HG03064 (cell line): ENCODE measurements at regions not wholly inside any gene's neighbourhood (a gene's known extent, or its start where the extent isn't known, plus 50 kb on each side); places are given as distances from the start of the nearest gene placed in this dataset.
"Not testable (repeated sequence)": the region's sequence is repeated elsewhere in the genome, so short reads cannot be mapped to it uniquely, and the experiment has no call there.

ENCODE experiments used
- ATAC-seq: cut with Tn5 transposase; IDR thresholded peaks from one replicate; pipeline ENCODE4 v1.9.1; 2021; ENCODE audit warnings: low read depth; ENCODE audit not compliant: unreplicated experiment

DNA sequence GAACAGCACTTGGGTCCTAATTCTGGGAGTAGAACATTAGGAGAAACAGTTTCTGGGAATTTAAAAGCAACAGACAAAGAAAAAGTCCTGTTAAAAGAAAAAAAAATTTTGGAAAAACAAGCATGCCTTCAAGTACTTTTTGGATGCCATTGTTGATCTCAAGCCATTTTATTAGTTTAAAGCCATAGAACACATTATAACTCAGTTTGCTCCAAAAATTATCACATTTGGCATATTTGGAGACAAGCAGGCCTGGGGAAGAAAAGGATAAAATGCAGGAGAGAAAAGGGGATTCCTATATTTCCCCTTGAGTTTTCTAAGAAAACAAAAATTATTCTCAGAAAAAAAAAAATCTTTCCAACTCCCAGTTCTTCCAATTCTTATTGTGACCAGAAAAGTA lies 146.8 kb downstream of the TENT5C start:
- ATAC-seq = no peak

DNA sequence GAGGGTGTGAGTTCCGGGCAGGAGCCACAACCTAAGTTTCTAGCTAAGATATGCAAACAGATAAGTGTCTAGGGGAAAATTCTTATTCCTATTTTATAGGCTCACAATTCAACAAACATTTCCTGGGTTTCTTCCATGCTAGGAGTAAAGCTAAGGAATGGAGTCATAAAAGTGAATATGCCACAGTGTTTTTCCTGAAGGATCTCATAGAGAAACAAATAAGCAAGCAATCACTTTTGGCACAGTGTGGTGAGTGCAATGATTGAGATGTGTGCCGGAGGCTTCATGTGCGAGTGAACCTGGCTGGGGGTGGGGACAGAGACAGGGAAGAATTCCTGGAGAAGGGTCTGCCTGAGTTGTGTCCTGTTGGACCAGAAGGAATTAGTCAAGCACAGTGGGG lies 147.4 kb downstream of the TENT5C start:
- ATAC-seq = no peak

DNA sequence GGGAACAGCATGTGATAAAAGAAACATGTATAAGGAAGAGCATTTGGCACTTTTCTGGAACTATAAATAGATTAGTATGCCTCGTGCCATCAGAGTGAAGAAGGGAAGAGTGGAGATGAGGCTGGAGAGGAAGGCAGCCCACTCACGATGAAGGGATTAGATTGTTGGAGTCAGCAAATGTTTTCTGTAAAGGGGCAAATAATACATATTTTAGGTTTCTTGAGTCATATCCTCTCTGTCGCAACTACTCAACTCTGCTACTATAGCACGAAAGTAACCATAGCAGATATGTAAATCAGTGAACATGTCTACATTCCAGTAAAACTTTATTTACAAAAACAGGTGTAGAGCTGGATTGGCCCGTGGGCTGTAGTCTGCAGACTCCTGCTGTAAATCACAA lies 147.8 kb downstream of the TENT5C start:
- no peak for ATAC-seq

DNA sequence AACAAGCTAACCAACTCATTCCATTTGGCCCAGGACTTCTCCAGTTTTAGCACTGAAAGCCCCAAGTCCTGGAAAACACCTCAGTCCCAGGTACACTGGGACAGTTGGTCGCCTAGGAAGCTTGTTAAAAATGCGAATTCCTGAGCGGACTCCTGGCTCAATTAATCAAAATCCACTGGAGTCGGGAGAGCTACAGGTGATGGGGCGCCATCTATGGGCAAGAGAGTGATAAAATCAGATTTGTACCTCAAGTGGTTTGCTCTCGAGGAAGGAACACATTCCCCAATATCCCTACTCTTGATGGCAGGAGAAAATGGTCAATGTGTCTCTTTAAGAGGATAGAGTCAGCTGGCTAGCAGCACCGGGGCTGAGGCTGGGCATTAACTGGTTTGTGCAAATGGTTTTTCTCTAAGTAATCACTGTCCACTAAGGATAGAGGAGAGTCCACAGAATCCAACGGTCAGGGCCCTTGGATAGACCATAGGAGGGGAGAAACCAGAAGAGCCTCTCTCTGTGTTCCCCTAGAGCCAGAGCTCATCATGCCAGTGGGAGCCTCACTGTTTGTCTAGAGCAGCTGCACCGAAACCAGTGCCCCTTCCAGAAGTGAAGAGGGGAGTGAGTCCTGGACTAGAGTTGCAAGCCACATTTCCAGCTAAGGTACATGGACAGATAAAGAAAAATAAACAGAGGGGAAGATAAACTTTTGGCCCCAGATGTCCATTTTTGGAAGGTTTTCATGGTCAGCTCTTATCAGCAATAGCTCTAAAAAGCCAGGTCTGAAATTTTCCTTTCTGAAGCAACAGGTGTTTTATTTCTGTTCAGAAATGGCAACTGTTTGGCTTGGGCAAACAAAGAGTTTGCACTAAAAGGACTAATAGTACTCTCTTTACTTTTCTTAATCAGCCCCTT lies 148.5 kb downstream of the TENT5C start:
- ATAC-seq = no peak

DNA sequence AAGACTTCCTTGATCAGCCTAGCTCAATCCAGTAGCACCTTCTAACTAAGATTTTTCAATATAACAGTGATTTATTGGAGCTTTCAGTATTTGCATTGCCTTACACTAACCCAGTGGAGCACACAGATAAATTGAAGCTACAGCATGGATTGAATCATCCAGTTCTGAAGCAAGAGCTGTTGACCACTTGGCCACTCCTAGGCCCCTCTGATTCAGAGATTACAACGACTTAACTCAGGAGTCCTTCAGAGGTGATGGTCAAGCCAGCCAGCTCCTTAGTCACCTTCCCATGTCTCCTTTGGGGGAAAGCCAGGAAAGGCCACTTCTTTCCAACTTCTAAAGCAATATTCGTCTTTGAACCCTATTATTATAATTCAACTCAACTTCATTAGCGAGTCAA lies 151.8 kb downstream of the TENT5C start:
- no peak for ATAC-seq

DNA sequence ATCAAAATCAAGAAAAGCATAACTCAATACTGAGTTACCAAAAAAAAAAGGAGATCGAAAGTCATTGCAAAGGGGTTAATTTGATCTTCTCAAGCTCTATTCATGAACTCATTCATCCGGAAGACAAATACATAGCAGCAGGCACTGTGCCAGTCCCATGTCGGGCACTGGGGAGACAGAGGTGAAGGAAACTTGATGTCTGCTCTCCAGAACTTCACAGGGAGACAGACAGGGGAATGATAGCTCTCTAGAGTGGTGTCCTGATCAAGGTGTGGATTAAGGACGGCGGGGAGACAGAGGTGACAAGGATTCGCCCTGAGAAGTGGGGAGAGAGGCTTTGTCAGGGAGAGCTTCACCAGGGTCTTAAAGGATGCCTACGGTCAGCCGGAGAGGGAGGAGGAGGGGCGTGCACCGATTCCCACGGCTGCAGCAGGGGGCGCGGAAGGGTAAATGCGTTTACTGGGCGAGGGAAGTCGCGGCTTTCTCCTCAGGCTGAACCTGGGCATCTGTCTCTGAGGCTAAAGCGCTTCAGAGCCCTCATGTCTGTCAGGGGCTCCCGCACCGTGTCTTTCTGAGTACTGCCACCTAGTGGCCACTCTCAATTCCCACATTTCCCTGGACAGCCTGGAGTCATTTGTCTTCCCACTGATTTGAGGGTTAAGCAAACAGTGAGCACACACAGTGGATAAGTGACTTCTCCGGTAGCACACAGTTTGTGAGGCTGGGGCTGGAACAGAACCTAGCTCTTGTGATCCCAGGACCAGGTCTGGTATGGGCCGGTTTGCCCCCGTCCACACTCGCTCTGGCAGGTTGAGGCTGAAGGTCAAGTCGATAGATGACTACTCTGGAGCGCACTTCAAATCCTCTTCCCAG lies 152.8 kb downstream of the TENT5C start:
- peak; percentile 66 for ATAC-seq

DNA sequence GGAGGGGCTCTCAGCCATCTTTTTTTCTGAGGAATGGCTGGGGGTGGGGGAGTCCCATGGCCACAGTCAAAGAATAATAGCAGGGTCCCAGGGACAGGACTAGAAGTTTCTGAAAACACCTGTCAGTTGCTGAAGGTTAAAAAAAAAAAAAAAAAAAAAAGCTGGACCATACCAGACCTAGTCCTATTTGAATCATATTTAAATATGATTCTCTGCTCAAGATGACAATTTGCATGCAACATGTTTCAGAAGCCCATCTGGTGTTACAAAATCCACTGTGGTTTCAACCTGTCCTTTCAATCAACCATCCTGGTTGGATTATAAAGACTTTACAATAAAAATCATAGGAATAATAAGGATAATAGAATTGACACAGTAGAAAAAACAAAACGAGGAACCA lies 153.7 kb downstream of the TENT5C start:
- no peak for ATAC-seq

DNA sequence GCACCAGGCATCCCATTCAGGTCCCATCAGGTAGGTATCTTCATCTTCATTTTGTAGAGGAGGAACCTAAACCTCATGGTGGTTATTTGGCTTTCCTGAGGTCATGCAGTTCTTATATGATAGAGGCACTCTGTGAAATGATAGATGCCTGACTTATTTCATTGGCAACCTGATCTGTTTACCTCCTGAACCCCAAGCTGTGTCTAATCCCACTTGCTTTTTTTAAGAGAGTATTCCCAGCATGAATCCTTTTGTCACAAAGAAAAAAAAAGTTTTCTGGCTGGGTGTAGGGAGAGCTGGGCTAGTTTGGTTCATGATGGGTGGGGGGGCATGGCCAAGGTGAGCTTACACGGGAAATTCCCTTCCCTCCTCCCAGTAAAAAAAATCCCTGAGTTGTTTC lies 154.2 kb downstream of the TENT5C start:
- no peak for ATAC-seq

DNA sequence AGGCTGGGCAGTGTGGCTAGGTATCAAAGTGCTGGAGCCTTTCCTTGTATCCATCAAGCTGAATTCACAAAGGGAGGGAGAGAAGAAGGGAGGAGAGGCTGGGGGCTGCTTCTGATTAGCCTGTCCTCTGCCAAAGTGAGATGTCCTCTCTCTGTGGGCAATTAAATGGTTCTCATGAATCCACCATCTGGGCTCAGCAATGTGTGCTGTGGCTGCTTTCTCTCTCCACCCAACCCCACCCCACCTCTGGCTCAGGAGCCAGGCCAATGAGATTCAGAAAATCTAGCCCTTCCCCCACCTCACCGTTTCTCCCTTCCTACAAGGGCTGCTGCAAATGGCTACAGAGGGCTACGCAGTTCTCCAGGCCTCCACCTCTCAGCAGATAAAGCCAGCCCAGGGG lies 154.6 kb downstream of the TENT5C start:
- no peak for ATAC-seq

DNA sequence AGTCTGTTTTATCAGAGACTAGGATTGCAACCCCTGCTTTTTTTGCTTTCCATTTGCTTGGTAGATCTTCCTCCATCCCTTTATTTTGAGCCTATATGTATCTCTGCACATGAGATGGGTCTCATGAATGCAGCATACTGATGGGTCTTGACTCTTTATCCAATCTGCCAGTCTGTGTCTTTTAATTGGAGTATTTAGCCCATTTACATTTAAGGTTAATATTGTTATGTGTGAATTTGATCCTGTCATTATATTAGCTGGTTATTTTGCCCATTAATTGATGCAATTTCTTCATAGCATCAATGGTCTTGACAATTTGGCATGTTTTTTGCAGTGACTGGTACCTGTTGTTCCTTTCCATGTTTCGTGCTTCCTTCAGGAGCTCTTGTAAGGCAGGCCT lies 161.7 kb downstream of the GDAP2 start:
- ATAC-seq = not testable (repeated sequence)

DNA sequence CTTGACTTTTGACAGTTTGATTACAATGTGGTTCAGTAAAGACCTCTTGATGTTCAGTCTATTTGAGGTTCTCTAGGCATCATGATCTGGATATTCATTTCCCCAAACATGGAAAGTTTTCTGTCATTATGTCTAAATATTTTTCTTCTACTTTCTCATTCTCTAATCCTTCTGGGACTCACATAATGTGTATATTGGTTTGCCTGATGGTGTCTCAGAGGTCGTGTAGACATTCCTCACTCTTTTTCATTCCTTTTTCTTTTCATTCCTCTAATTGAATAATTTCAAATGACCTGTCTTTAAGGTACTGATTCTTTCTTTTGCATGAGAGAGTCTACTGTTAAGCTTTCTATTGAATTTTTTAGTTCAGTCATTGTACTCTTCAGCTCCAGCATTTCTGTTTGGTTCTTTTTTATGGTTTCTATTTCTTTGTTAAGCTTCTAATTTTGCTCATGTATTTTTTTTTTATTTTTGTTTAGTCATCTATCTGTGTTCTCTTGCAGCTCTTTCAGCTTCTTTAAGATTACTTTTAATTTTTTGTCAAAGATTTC lies 158.4 kb downstream of the GDAP2 start:
- no peak for ATAC-seq

DNA sequence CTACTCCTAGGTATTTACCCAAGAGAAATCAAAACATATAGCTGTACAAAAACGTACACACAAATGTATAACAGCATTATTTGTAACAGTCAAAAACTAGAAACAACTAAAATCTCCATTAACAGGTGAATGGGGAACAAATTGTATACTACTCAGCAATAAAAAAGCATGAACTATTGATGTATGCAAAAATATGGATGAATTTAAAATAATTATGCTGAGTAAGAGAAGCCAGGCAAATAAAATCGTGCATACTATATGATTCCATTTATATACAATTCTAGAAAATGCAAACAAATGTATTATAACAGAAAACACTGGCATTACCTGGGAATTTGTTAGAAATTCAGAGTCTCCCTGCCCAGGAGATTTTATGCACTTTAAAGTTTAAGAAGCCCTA lies 150.1 kb downstream of the GDAP2 start:
- no peak for ATAC-seq

DNA sequence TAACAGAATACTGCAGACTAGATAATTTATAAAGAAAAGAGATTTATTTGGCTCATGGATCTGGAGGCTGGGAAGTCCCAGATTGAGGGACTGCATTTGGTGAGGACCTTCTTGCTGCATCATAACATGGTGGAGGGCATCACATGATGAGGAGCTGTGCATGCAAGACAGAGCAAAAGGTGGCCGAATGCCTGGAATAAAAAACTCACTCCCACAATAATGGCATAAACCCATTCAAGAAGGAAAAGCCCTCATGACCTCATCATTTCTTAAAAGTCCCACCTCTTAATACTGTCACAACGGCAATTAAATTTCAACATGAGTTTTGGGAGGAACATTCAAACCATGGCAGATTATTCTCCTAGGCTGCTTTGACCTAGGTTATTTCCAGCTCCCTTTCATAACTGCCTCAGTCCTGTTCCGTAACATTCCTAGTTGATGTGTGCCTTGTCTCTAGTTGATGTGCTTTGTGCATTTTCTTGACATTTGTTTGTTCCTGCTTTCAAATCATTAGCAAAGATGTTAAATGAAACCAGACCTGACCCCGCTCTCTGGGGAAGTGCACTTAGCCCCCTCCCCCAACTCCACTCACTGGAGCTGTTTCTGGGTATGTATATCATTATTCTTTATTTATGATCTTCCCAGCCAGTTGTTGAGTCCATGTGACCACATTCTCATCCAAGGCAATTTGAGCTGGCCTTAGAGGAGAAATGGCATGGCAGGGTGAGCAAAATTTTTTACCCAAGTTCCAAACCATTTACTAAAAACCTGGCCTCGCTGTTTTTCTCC lies 148.5 kb downstream of the GDAP2 start:
- no peak for ATAC-seq

DNA sequence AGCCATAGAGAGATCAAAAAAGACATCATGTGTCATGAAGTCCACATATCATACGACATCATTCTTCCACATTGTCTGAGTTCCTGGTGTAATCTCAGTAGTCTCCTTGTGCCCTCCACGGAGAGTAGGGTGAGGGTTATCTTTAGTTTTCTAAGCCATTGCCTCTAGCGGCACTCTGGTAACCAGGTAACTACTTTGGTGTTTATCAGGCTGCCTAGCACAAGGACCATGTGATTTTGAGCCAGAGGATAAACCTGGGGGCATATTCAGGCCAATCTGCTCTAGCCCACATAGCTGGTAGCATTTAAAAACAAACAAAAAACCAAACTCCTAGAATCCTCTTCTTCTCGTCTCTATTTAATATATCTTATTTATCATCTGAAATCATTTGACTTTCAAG lies 147.4 kb downstream of the GDAP2 start:
- no peak for ATAC-seq

DNA sequence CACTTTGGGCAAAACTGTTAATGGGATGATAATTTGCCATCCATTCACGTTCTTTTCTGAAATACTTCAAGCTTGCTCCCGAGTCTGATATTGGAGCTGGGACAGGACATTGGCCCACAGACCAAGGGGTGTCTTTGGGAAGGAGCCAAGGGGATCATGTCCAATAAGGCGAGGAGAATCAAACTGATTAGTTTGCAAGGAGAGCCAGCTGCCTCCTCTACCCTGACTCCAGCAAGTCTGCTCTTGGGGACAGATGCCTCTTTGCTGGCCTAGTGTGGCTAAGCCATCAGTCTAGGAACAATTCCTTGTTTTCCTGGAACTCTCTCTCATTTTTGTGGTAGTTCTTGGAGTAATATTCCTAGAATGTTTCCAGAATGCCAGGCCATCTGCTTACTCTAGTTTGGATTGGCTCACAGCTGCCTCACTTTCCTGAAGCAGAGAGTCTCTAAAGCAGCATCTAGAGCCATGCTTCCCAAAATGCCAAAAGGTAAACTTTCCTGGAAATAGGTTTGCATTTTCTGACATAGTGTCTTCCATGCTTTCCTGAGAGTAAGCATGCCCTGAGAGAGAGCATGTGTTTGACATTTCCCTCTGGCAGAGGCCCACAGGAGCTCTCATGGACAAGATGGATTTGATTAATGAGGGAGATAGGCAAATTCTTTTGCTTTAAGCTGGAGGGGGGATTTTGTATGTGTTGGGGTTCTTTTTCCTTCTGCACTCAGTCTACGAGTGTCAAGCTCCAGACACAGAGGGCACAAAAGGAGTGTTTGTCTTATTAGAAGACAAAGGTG lies 145.6 kb downstream of the GDAP2 start:
- ATAC-seq = no peak

DNA sequence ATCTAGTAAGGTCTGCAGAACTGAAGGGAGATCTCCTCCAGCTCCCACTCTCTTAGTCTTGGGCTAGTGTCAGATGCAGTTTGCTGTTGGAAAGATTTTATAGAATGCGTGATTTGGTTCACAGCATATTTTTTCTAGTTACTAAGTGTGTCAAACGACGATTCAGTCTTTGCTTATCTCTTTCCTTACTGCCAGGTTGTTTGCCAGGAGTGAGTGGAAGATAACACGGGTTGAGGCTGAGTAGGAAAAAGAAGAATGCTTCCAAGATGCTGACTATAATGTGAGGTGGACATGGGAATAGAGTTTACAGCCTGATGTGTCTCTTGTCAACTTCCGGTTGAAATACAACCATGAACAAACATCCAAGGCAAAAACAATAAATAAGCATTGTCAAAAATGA lies 141.4 kb downstream of the GDAP2 start:
- no peak for ATAC-seq

DNA sequence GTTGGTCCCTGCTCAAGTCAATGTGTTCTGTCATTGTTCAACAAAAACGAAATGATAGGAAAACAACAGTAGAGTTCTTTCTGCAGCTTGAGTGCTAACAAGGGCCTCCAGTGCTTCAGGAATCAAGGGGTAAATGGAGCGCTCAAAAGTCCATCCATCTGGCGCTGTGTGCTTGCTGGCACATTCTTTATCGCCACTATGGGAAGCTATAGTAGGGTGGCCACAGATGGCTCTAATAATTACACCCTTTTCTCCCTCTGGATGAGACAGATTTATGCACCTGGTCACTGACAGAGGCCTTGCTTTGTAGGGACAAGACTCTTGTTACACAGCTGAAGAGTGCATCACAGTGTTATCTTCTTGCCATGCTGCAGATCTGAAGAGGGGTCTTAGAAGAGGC lies 136.0 kb downstream of the GDAP2 start:
- no peak for ATAC-seq

DNA sequence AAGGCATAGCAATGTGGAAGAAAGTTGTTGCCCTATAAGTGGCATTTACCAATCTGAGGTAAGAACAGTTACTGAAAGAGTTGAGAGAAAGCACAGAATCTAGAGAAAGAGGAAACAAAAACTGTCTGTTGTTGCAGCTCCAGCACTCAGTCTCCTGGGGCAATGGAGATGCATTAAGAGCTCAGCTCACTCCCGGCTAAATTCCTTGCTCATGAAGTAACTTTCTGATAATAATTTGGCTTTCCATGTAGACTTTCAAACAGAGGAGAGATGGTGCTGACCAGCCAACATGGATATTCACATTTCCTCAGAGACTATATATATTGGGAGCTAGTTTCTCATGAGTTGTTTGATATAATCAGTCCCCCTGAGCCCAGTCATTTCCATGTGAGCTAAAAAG lies 135.3 kb downstream of the GDAP2 start:
- ATAC-seq = no peak

DNA sequence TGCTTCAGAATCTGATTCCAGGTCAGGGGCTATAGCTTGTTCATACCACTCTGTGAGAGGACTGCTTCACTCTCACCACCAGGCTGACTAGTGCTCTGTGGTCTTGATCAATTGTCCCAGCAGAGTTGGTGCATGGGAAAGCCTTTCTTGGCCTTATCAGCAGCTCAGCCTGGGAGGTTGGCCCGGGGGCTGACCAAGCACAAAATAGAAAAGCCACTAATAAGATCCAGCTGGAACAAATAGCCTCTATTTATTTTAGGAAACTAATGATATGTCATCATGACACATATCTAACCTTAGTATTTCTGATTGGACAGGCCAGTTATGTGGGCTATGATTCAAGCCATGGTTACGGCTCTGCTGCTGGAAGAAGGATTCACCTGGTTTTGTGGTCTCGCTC lies 134.2 kb downstream of the GDAP2 start:
- no peak for ATAC-seq

DNA sequence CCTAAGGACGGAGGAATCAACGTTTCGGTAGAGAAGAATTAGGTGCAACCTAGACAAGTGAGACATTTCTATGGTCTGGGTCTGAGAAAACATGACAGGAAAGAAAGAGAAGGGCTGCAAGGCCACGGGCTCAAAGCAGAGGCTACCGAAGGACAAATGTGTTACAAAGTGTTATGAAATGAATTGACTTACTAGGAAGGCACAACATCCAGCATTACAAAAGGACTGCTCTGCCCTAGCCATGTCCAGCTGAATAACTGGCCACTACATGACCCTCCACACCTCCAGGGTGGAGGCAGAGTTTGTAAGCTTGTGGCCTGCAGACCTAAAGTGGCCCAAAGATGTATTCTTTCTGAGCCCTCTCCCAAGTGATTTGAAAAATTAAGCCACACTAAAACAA lies 133.6 kb downstream of the GDAP2 start:
- ATAC-seq = no peak
